ENCODE measurements at regions not wholly inside any gene's neighbourhood (a gene's known extent, or its start where the extent isn't known, plus 50 kb on each side); places are given as distances from the start of the nearest gene placed in this dataset.

- DNase-seq (ENCODE audit: low read depth in 2 of 2), result no peak
Observed at GRCh38 chr5:125176005-125176390, 429.6 kb upstream of the ZNF608 start.

GRCh38 chr5:125177340-125177739, 430.9 kb upstream of the ZNF608 start:
- DNase-seq (ENCODE audit: low read depth in 2 of 2), result no peak

GRCh38 chr5:125179612-125180011, 433.2 kb upstream of the ZNF608 start:
- no peak for DNase-seq (ENCODE audit: low read depth in 2 of 2)

GRCh38 chr5:125180231-125180829, 433.9 kb upstream of the ZNF608 start:
- DNase-seq (ENCODE audit: low read depth in 2 of 2), result no peak

- DNase-seq (ENCODE audit: low read depth in 2 of 2), result no peak
Observed at GRCh38 chr5:125181159-125181558, 434.7 kb upstream of the ZNF608 start.

GRCh38 chr5:125181955-125182354, 435.5 kb upstream of the ZNF608 start:
- no peak for DNase-seq (ENCODE audit: low read depth in 2 of 2)

- no peak for DNase-seq (ENCODE audit: low read depth in 2 of 2)
Observed at GRCh38 chr5:125185740-125186139, 439.3 kb upstream of the ZNF608 start.

- no peak for DNase-seq (ENCODE audit: low read depth in 2 of 2)
Observed at GRCh38 chr5:125186911-125187375, 440.5 kb upstream of the ZNF608 start.

GRCh38 chr5:125189531-125189941, 443.1 kb upstream of the ZNF608 start:
- no peak for DNase-seq (ENCODE audit: low read depth in 2 of 2)

- DNase-seq (ENCODE audit: low read depth in 2 of 2), result no peak
Observed at GRCh38 chr5:125190232-125191087, 444.0 kb upstream of the ZNF608 start.

- no peak for DNase-seq (ENCODE audit: low read depth in 2 of 2)
Observed at GRCh38 chr5:125194883-125195282, 448.4 kb upstream of the ZNF608 start.

GRCh38 chr5:125196481-125197111, 450.2 kb upstream of the ZNF608 start:
- no peak for DNase-seq (ENCODE audit: low read depth in 2 of 2)

- DNase-seq (ENCODE audit: low read depth in 2 of 2), result no peak
Observed at GRCh38 chr5:125197321-125197720, 450.9 kb upstream of the ZNF608 start.

- DNase-seq (ENCODE audit: low read depth in 2 of 2), result no peak
Observed at GRCh38 chr5:125198270-125198974, 452.0 kb upstream of the ZNF608 start.

GRCh38 chr5:125199373-125199772, 452.9 kb upstream of the ZNF608 start:
- no peak for DNase-seq (ENCODE audit: low read depth in 2 of 2)

GRCh38 chr5:125199968-125200865, 453.8 kb upstream of the ZNF608 start:
- DNase-seq (ENCODE audit: low read depth in 2 of 2), result no peak

- DNase-seq (ENCODE audit: low read depth in 2 of 2), result no peak
Observed at GRCh38 chr5:125200866-125201373, 454.5 kb upstream of the ZNF608 start.

GRCh38 chr5:125201446-125202052, 455.1 kb upstream of the ZNF608 start:
- no peak for DNase-seq (ENCODE audit: low read depth in 2 of 2)

- no peak for DNase-seq (ENCODE audit: low read depth in 2 of 2)
Observed at GRCh38 chr5:125202353-125202752, 455.9 kb upstream of the ZNF608 start.

GRCh38 chr5:125202871-125203438, 456.5 kb upstream of the ZNF608 start:
- DNase-seq (ENCODE audit: low read depth in 2 of 2), result no peak

All from activated CD4-positive, alpha-beta T cell treated with anti-CD3 and anti-CD28 coated beads for 24 hours (primary cell).